Renal pelvis (tissue), 1 donor: ENCODE measurements at regions not wholly inside any gene's neighbourhood (a gene's known extent, or its start where the extent isn't known, plus 50 kb on each side); places are given as distances from the start of the nearest gene placed in this dataset.
"Not testable (repeated sequence)": the region's sequence is repeated elsewhere in the genome, so short reads cannot be mapped to it uniquely, and the experiment has no call there.

Experiments used
- DNase-seq: peaks from one replicate; pipeline ENCODE4 v3.0.0-alpha.2; 2013

GRCh38 chr17:6373599-6373998 lies 61.3 kb downstream of the AIPL1 start:
- DNase-seq, result not testable (repeated sequence)

- DNase-seq, result no peak
These were observed 68.7 kb downstream of the AIPL1 start for GRCh38 chr17:6366221-6366666.

- no peak for DNase-seq
These were observed 69.5 kb downstream of the AIPL1 start for GRCh38 chr17:6365200-6365943.

- no peak for DNase-seq
These were observed 73.2 kb downstream of the AIPL1 start for GRCh38 chr17:6361733-6362132.

GRCh38 chr17:6358131-6358530 lies 76.8 kb downstream of the AIPL1 start:
- no peak for DNase-seq

- no peak for DNase-seq
These were observed 78.4 kb downstream of the AIPL1 start for GRCh38 chr17:6356562-6356961.

GRCh38 chr17:6355196-6355595 lies 79.7 kb downstream of the AIPL1 start:
- no peak for DNase-seq

- no peak for DNase-seq
These were observed 81.9 kb downstream of the AIPL1 start for GRCh38 chr17:6352801-6353560.

GRCh38 chr17:6352016-6352415 lies 82.9 kb downstream of the AIPL1 start:
- DNase-seq, result no peak

- DNase-seq, result no peak
These were observed 84.1 kb downstream of the AIPL1 start for GRCh38 chr17:6350806-6351205.

- DNase-seq, result no peak
These were observed 86.0 kb downstream of the AIPL1 start for GRCh38 chr17:6348891-6349290.

GRCh38 chr17:6347776-6348175 lies 87.1 kb downstream of the AIPL1 start:
- no peak for DNase-seq

- DNase-seq, result no peak
These were observed 87.9 kb downstream of the AIPL1 start for GRCh38 chr17:6346986-6347385.

- DNase-seq, result no peak
These were observed 88.7 kb downstream of the AIPL1 start for GRCh38 chr17:6346156-6346786.

GRCh38 chr17:6343736-6344135 lies 91.2 kb downstream of the AIPL1 start:
- no peak for DNase-seq

GRCh38 chr17:6343191-6343590 lies 91.7 kb downstream of the AIPL1 start:
- no peak for DNase-seq

- DNase-seq, result no peak
These were observed 94.2 kb downstream of the AIPL1 start for GRCh38 chr17:6340708-6341107.

- DNase-seq, result no peak
These were observed 100.5 kb downstream of the AIPL1 start for GRCh38 chr17:6334386-6334785.

GRCh38 chr17:6330936-6331335 lies 104.0 kb downstream of the AIPL1 start:
- no peak for DNase-seq

- DNase-seq, result no peak
These were observed 106.6 kb downstream of the AIPL1 start for GRCh38 chr17:6328279-6328678.

- DNase-seq, result no peak
These were observed 107.9 kb downstream of the AIPL1 start for GRCh38 chr17:6327007-6327406.

GRCh38 chr17:6326483-6326882 lies 108.4 kb downstream of the AIPL1 start:
- DNase-seq, result no peak

- DNase-seq, result no peak
These were observed 109.2 kb downstream of the AIPL1 start for GRCh38 chr17:6325741-6326140.
